Putamen (tissue), 1 donor: ENCODE measurements at regions not wholly inside any gene's neighbourhood (a gene's known extent, or its start where the extent isn't known, plus 50 kb on each side); places are given as distances from the start of the nearest gene placed in this dataset.

Experiments used
- DNase-seq: peaks from one replicate; pipeline ENCODE4 v3.0.0-alpha.2; 2016; ENCODE audit warnings: low spot score

GRCh38 chr10:52440612-52441285 is 126.7 kb downstream of the DKK1 start:
- DNase-seq = no peak

DNA sequence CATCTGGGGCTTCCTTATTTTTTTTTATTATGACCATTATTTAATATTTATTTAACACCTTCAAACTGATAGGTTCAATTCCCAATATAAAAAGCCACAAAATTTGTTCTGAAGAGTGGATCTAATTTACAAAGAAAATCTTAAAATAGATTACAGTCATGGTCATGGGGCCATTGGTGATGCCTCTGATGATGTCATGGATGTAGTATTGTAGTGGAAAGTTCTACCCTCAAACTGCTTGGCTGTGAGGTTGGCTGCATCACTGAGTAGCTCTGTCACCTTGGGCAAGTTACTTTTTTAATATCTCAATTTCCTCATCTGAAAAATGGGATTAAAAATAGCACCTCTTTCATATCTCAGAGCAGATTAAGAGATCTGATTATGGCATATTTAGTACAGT is 128.5 kb downstream of the DKK1 start:
- no peak for DNase-seq

- no peak for DNase-seq
These were observed 129.6 kb downstream of the DKK1 start for GRCh38 chr10:52443419-52444388.

GRCh38 chr10:52446391-52446790 is 132.3 kb downstream of the DKK1 start:
- no peak for DNase-seq

- no peak for DNase-seq
These were observed 133.9 kb downstream of the DKK1 start for GRCh38 chr10:52447931-52448353.

DNA sequence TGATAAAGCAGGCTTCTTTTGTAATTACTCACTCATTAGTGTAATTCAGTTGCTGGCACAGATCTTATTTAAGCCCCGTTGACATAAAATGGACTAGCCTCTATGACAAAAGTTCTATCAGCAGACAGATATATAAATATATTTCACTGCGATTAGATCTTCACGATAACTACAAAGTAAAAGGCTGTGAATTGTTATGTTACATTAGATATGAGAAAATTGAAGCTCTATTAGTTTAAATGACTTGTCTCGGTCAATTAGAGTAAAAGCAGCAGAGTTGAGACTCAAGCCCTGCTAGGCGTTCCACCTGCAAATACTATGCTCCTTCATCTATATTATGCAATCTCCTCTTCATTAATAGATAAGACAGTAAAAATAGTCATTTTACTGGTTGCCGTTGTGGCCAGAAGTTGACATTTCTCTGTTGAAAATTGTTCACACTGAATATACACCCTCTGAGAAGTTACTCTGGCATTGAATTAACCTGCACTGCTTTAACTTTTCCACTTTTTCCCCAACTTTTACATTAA is 136.7 kb downstream of the DKK1 start:
- DNase-seq = no peak

- no peak for DNase-seq
These were observed 137.7 kb downstream of the DKK1 start for GRCh38 chr10:52451817-52452216.

DNA sequence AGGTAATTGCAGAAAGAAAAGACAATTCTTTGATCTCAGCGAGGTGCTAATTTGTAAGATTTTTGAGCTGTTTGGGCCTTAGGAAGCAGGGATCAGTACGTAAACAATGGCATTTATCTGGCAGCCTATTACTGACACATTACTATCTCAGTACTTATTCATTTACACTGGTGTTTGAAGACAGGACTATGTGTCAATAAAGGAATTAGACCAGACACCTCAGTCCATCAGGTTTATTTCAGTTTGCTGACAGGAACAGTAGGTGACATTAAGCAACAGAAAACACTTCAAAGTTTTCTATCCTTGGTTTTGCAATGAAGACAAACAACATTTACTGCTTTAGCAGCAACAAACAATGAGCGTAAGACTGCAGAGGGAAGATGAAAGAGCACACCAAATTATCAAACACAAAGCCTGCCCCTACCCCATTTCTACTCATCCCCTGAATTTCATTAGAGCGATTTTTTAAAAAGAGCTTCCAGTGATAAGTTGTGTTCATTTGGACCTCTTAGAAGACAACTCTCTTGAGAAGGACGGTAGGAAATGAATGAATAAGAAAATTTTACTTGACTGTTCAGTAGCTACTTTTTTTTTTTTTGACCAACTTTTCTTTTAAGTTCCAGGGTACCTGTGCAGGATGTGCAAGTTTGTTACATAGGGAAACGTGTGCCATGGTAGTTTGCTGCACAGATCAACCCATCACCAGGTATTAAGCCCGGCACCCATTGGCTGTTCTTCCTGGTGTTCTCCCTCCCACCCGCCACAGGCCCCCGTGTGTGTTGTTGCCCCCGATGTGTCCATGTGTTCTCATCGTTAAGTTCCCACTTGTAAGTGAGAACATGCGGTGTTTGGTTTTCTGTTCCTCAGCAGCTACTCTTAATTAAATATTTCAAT is 138.8 kb downstream of the DKK1 start:
- DNase-seq = no peak

DNA sequence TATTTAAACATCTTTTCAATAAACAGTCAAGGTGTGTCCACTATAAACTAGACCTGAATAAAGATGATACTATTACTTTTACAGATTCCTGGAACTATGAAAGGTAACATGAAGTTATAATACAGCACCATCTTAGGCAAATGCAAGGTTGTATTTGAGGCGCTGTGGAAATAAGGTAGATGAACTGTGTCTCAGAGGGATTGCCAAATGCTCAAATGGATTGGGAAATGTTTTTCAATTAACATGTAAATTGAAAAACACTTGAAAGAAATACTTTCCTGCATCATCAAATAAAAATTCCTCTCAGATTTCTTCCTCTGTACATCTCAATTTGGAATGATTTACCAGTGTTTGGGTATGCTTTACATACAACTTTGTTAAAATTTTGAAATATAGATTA is 139.4 kb downstream of the DKK1 start:
- DNase-seq = no peak

DNA sequence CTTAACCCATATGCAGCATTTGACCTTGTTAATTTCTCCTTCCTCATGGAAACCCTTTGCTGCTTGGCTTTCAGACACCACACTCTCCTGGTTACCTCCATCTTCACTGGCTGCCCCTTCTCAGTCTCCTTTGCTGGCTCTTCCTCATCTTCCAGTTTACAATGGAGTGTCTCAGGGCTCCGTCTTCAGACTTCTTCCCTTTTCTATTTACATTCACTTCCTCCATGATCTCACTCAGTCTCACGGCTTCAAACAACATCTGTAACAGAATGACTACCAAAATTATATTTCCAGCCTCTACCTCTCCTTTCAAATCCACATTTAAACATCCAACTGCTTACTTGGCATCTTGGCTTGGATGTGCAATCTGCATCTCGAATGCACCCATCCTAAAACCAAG is 140.4 kb downstream of the DKK1 start:
- DNase-seq = no peak

GRCh38 chr10:52455098-52455497 is 141.0 kb downstream of the DKK1 start:
- DNase-seq = no peak

GRCh38 chr10:52459097-52459496 is 145.0 kb downstream of the DKK1 start:
- DNase-seq = no peak

- no peak for DNase-seq
These were observed 149.7 kb downstream of the DKK1 start for GRCh38 chr10:52463826-52464225.

GRCh38 chr10:52464368-52465124 is 150.5 kb downstream of the DKK1 start:
- no peak for DNase-seq

- DNase-seq = no peak
These were observed 151.1 kb downstream of the DKK1 start for GRCh38 chr10:52465202-52465601.

GRCh38 chr10:52466464-52466863 is 152.4 kb downstream of the DKK1 start:
- DNase-seq = no peak

DNA sequence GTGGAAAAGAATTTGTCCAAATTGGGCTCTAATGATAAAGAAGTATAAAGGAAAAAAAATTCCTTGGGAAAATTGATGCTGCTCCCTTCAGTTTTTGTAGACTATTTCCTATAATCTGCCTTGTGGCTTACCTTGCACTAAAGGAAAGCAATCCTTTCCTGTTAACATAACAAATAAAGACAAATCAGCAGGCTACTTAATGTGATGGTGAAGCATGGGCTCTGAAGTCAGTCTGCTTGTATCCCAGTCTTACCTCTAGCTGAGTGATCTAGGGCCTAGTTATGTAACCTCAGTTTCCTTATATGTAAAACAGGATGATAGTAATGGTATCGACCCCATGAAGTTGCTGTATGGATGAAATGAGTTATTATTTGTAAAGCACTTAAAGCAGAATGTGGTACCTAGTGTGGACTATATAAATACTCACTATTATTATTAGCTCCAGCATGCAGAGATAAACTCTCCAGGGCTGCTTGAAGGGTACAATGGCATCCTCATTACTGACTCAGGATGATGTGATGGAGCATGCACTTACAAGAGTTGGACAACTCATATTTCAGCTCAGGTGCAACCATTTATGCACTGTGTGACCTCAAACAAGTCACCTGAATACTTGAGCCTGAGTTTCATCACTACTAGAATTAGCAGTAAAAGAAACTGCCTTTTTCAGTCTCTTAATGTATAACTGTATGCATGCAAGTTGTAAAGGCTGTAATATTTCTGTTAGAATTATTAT is 156.1 kb downstream of the DKK1 start:
- DNase-seq = no peak

GRCh38 chr10:52472406-52473146 is 158.5 kb downstream of the DKK1 start:
- DNase-seq = no peak

DNA sequence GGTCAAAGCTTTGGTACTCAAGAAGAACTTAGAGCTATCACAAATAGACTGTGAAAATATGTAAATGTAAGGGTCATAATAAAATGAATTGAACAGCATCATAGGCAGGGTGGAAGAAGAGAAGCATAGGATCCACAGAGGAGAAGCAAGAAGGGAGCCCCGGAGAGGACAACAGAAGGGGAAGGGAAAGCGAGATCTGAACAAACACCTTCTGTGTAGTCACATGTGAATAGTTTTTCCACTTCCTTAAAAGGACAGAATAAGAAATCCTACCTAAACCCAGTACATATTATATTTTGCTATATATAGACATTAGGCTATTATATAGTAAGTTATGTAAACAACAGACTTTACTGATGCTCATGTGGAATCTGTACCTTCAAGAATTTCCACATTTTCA is 160.2 kb downstream of the DKK1 start:
- no peak for DNase-seq

DNA sequence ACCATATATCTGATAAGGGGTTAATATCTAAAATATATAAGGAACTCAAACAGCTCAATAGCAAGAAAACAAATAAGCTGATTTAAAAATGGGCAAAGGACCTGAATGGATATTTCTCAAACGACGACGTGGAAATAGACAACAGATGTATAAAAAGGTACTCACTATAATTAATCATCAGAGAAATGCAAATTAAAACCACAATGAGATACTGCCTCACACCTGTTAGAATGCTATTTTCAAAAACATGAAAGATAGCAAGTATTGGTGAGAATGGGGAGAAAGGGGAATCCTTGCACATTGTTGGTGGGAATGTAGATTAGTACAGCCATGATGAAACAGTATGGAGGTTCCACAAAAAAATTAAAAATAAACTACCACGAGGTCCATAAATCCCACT is 163.2 kb downstream of the DKK1 start:
- no peak for DNase-seq
